ENCODE measurements at regions not wholly inside any gene's neighbourhood (a gene's known extent, or its start where the extent isn't known, plus 50 kb on each side); places are given as distances from the start of the nearest gene placed in this dataset.

- CTCF ChIA-PET (ENCODE audit: partially characterized antibody): no interaction called here
- no peak overlapping the region for H4K5ac ChIP-seq (ENCODE audit: insufficient read length, low read depth, low read length)
- H2BK5ac ChIP-seq (ENCODE audit: low read depth, low read length): no peak overlapping the region
- H3K23me2 ChIP-seq (ENCODE audit: low read depth, low read length): no peaks in the 10 kb centered on the region
- no peaks in the 10 kb centered on the region for H3K36me3 ChIP-seq (ENCODE audit: control insufficient read depth in 2 of 4, insufficient read depth in 4 of 4, low read length in 3 of 4)
- H3K4ac ChIP-seq (replicated peaks; ENCODE audit: insufficient read length, low read depth, low read length): no peak overlapping the region
- no peaks in the 10 kb centered on the region for H4K20me1 ChIP-seq (replicated peaks in 1 of 2; ENCODE audit: control insufficient read depth in 1 of 2, insufficient read depth in 2 of 2, low read length in 2 of 2)
- H2BK15ac ChIP-seq (ENCODE audit: low read length): no peak overlapping the region
- H3K14ac ChIP-seq (ENCODE audit: insufficient read length): no peak overlapping the region
- no peaks in the 10 kb centered on the region for H3K79me1 ChIP-seq (ENCODE audit: low read depth, low read length)
- H3K56ac ChIP-seq (replicated peaks; ENCODE audit: insufficient read length, low read depth, low read length): no peak overlapping the region
- no peak overlapping the region for H3K18ac ChIP-seq (ENCODE audit: extremely low read depth, low read length)
- H3K9me3 ChIP-seq (ENCODE audit: insufficient read depth in 2 of 2, low read depth in 1 of 2, low read length in 1 of 2): no peaks in the 10 kb centered on the region
- H3K27ac ChIP-seq (ENCODE audit: low read depth, low read length): no peak overlapping the region
- H3K9ac ChIP-seq (replicated peaks in 1 of 4; ENCODE audit: extremely low read depth in 1 of 4, low read depth in 3 of 4, low read length in 3 of 4): no peak overlapping the region
- H2BK20ac ChIP-seq (ENCODE audit: low read length): no peak overlapping the region
- H3K27me3 ChIP-seq (replicated peaks in 1 of 4; ENCODE audit: control insufficient read depth in 3 of 4, extremely low read depth in 1 of 4, insufficient read depth in 3 of 4, low read length in 3 of 4): no peaks in the 10 kb centered on the region
- DNase-seq (ENCODE audit: low read depth in 1 of 2, low spot score in 2 of 2) (no peak), FAIRE-seq (no peak)
- TF ChIP-seq NANOG (IDR thresholded peaks at IDR 0.05; ENCODE audit: insufficient read depth, low read depth, low read length, poor library complexity, severe bottlenecking) (no peak), EGR1 (IDR thresholded peaks at IDR 0.05; ENCODE audit: borderline replicate concordance, low read depth, low read length) (no peak), TBP (IDR thresholded peaks at IDR 0.05; ENCODE audit: low read depth, low read length) (no peak), TAF1 (IDR thresholded peaks at IDR 0.05; ENCODE audit: low read depth, low read length) (no peak), CBX5 (IDR thresholded peaks at IDR 0.05; ENCODE audit: low read depth, low read length) (no peak), BCL11A (IDR thresholded peaks at IDR 0.05; ENCODE audit: low read depth in 2 of 2, low read length in 2 of 2) (no peak), YY1 (IDR thresholded peaks at IDR 0.05; ENCODE audit: low read depth, low read length) (no peak), PHF8 (conservative IDR thresholded peaks at IDR 0.05; ENCODE audit: low read depth, low read length) (no peak), RAD21 (IDR thresholded peaks at IDR 0.05 in 1 of 2, conservative IDR thresholded peaks at IDR 0.05 in 1 of 2; ENCODE audit: low read depth in 2 of 2, low read length in 2 of 2) (no peak)
- H2BK120ac ChIP-seq (replicated peaks; ENCODE audit: low read depth, low read length): no peak overlapping the region
- H3K4me2 ChIP-seq (ENCODE audit: insufficient read depth in 1 of 2, low read depth in 2 of 2, low read length in 2 of 2): no peak overlapping the region
- H2AK5ac ChIP-seq (ENCODE audit: low read depth, low read length): no peak overlapping the region
- H3K4me1 ChIP-seq (replicated peaks in 1 of 4; ENCODE audit: control insufficient read depth in 3 of 4, insufficient read depth in 4 of 4, low read length in 3 of 4): no peaks in the 10 kb centered on the region
- no peak overlapping the region for H2BK12ac ChIP-seq (ENCODE audit: low read depth, low read length)
- no peak overlapping the region for H3K23ac ChIP-seq (ENCODE audit: insufficient read length)
- no peak overlapping the region for H4K91ac ChIP-seq (replicated peaks; ENCODE audit: insufficient read length, low read length)
- H2AFZ ChIP-seq (ENCODE audit: low read length): no peak overlapping the region
- no peak overlapping the region for H4K8ac ChIP-seq (ENCODE audit: extremely low read depth, insufficient read depth, low read length)
- no peaks in the 10 kb centered on the region for H3K79me2 ChIP-seq (ENCODE audit: control insufficient read depth in 1 of 2, insufficient read depth in 2 of 2, low read length in 2 of 2)
- POLR2A ChIA-PET (ENCODE audit: partially characterized antibody): no interaction called here
- no peak overlapping the region for H3K4me3 ChIP-seq (ENCODE audit: extremely low read depth in 1 of 4, insufficient read depth in 2 of 4, low read depth in 3 of 4, low read length in 4 of 4)
Measured at GRCh38 chr9:101930783-101931182, 192.3 kb upstream of the GRIN3A start.

All from H1 (cell line).